GM23248 (cell line): ENCODE measurements at regions not wholly inside any gene's neighbourhood (a gene's known extent, or its start where the extent isn't known, plus 50 kb on each side); places are given as distances from the start of the nearest gene placed in this dataset.

Experiments
- EZH2 ChIP-seq: fragments of 200-600 bp; sonication (generic); IDR thresholded peaks from 2 replicates; pipeline ENCODE4 v1.6.1; 2018; ENCODE audit warnings: antibody characterized with exemption, mild to moderate bottlenecking; ENCODE audit not compliant: insufficient read depth, poor library complexity, severe bottlenecking
- EZH2phosphoT487 ChIP-seq: fragments of 200-600 bp; sonication (generic); IDR thresholded peaks from 2 replicates; pipeline ENCODE4 v1.6.1; 2018; ENCODE audit warnings: antibody characterized with exemption, moderate library complexity, mild to moderate bottlenecking, low read depth; ENCODE audit not compliant: insufficient read depth

DNA sequence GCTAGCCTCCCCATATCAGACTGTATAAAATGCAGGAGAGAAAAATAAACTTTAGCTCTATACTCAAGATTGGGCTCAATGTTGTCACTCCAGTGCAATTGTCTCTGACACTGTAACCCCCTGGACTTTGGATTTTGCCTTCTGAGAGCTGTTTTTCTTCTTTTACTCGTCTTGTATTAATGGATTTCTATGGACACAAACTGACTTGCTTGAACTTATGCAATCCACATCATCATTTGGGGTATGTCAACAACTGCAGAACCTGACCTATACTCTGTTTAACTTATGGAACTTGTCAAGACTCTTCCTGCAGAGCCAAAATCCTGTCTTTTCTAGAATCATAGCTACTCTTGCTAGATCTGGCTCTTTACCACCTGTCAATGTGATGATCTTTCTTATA lies 257.8 kb upstream of the DCC start:
- no peak for TF ChIP-seq EZH2
- TF ChIP-seq EZH2phosphoT487, result no peak
